PC-3 (cell line): ENCODE measurements at regions not wholly inside any gene's neighbourhood (a gene's known extent, or its start where the extent isn't known, plus 50 kb on each side); places are given as distances from the start of the nearest gene placed in this dataset.
A peak's percentile ranks its signal among the peaks of the same experiment; 100 is the strongest.

Source experiments
- ATAC-seq: fragments of 200-7000 bp; cut with Tn5 transposase; 2 replicates; pipeline ENCODE4 v1.9.1; 2020; ENCODE audit warnings: mild to moderate bottlenecking, moderate library complexity
- BruUV-seq: library from RNA; stranded (reverse); fragments of 400-500 nt; replicated peaks from 2 replicates; lab custom pipeline; 2021; lab: Mats Ljungman, UMichigan
- CTCF ChIA-PET: fragments of 300-600 bp; sonication (Branson Sonifier 250); formaldehyde crosslinking; loops from one replicate; lab custom pipeline; 2022; ENCODE audit warnings: antibody characterized with exemption; lab: Charles Lee
- POLR2A ChIA-PET: fragments of 300-600 bp; sonication (Branson Sonifier 250); formaldehyde crosslinking; loops from one replicate; lab custom pipeline; 2022; ENCODE audit warnings: antibody characterized with exemption; ENCODE audit not compliant: unreplicated experiment; lab: Charles Lee
- DNase-seq: peaks from one replicate; pipeline ENCODE4 v3.0.0-alpha.2; 2015
- H2AFZ ChIP-seq: fragments of 300-600 bp; sonication (generic); 2 replicates; pipeline ENCODE4 v1.6.0; 2016; ENCODE audit warnings: antibody characterized with exemption, low read length
- H3F3A ChIP-seq: fragments of 300-600 bp; sonication (generic); one replicate; pipeline ENCODE4 v1.6.0; 2017; ENCODE audit warnings: antibody characterized with exemption, low read length, control low read depth, mild to moderate bottlenecking; ENCODE audit not compliant: unreplicated experiment
- H3K27ac ChIP-seq: fragments of 300-600 bp; sonication (generic); 2 replicates; pipeline ENCODE4 v1.5.1; 2016; ENCODE audit warnings: mild to moderate bottlenecking, low read length
- H3K27me3 ChIP-seq: fragments of 300-600 bp; sonication (generic); 2 replicates; pipeline ENCODE4 v1.6.1; 2016; ENCODE audit warnings: low read length, mixed read lengths
- H3K36me3 ChIP-seq: fragments of 300-600 bp; sonication (generic); 2 replicates; pipeline ENCODE4 v1.6.1; 2016; ENCODE audit warnings: low read depth, mixed run types, low read length, mixed read lengths
- H3K4me1 ChIP-seq: fragments of 300-600 bp; sonication (generic); 2 replicates; pipeline ENCODE4 v1.5.1; 2016; ENCODE audit warnings: low read length; ENCODE audit not compliant: insufficient read depth
- H3K4me2 ChIP-seq: fragments of 300-600 bp; sonication (generic); 2 replicates; pipeline ENCODE4 v1.6.0; 2016; ENCODE audit warnings: low read length
- H3K4me3 ChIP-seq: fragments of 300-600 bp; sonication (generic); 2 replicates; pipeline ENCODE4 v1.5.1; 2016; ENCODE audit warnings: mild to moderate bottlenecking, low read length, mixed read lengths
- H3K79me2 ChIP-seq: fragments of 300-600 bp; sonication (generic); 2 replicates; pipeline ENCODE4 v1.6.1; 2017; ENCODE audit warnings: low read length, mixed read lengths
- H3K9ac ChIP-seq: fragments of 300-600 bp; sonication (generic); 2 replicates; pipeline ENCODE4 v1.6.0; 2016; ENCODE audit warnings: mild to moderate bottlenecking, low read length
- H3K9me2 ChIP-seq: fragments of 300-600 bp; sonication (generic); replicated peaks from 2 replicates; pipeline ENCODE4 v1.6.1; 2016; ENCODE audit warnings: mixed run types, low read length, mixed read lengths
- H3K9me3 ChIP-seq: fragments of 300-600 bp; sonication (generic); 2 replicates; pipeline ENCODE4 v1.6.1; 2016; ENCODE audit warnings: low read length, mixed read lengths
- H4K20me1 ChIP-seq: fragments of 300-600 bp; sonication (generic); 2 replicates; pipeline ENCODE4 v1.6.1; 2016; ENCODE audit warnings: low read length, mixed read lengths
- EZH2 ChIP-seq: fragments of 300-600 bp; sonication (generic); IDR thresholded peaks from one replicate; pipeline ENCODE4 v1.6.1; 2017; ENCODE audit warnings: antibody characterized with exemption, mild to moderate bottlenecking, low read length; ENCODE audit not compliant: unreplicated experiment
- EZH2phosphoT487 ChIP-seq: fragments of 300-600 bp; sonication (generic); IDR thresholded peaks from 2 replicates; pipeline ENCODE4 v1.6.1; 2018; ENCODE audit warnings: mild to moderate bottlenecking, antibody characterized with exemption, low read length, borderline replicate concordance
- intact Hi-C: fragments of 100-400 bp; cut with micrococcal nuclease; formaldehyde crosslinking; loops from 2 replicates; pipeline ENCODE4 v1.9.0; 2023
- TF ChIP-seq, protein P1 (sequence below): fragments of 300-600 bp; sonication (generic); conservative IDR thresholded peaks from 2 replicates; pipeline ENCODE4 v1.5.1; 2017; ENCODE audit warnings: antibody characterized with exemption, low read depth, mild to moderate bottlenecking, low read length

DNA sequence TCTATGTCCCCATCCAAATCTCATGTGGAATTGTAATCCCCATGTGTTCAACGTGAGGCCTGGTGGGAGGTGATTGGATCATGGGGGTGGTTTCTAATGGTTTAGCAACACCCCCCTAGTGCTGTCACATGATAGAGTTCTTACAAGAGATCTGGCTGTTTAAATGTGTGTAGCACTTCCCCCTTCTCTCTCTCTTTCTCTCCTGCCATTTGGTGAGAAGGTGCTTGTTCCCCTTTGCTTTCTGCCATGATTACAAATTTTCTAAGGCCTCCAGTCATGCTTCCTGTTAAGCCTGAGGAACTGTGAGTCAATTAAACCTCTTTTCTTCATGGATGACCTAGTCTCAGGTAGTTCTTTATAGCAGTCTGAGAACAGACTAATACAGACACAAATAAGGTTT, 165.4 kb downstream of the OGFRL1 start:
- no peak for ATAC-seq
- no peaks in the 10 kb centered on the region for H3K4me1 ChIP-seq
- intact Hi-C loops, result no loop called here

DNA sequence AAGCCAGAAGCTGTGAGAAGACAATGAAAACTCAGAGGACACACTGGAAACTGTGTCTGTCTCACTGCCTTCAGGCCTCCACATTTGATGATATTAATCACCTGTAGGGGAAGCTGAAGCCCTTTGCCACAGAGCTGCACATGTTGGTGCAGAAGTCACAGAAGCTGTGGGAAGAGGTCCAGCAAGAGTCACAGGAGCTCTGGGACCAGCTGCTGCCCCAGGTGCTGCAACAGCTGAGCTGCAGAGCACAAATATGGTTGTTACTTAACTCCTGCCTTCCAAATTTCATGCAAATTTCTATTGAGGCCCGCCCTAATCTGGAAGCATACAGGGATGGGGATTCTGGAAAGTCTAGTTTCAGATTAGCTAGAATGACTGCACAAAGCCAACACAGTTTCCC, 169.3 kb downstream of the OGFRL1 start:
- Histone ChIP-seq H3K9ac (no peak overlapping the region), H3K4me3 (no peak overlapping the region), H3F3A (no peaks in the 10 kb centered on the region), H3K27ac (no peak overlapping the region), H2AFZ (0 out of 2 replicates have a peak overlapping the region, but pooled peaks have one; percentile 26), H3K9me3 (no peaks in the 10 kb centered on the region), H3K79me2 (no peaks in the 10 kb centered on the region), H4K20me1 (no peaks in the 10 kb centered on the region), H3K9me2 (no peaks in the 10 kb centered on the region), H3K4me1 (no peaks in the 10 kb centered on the region), H3K4me2 (no peak overlapping the region), H3K36me3 (no peaks in the 10 kb centered on the region), H3K27me3 (no peaks in the 10 kb centered on the region)
- POLR2A ChIA-PET, result no interaction called here
- CTCF ChIA-PET, result no interaction called here
- TF ChIP-seq EZH2phosphoT487 (no peak), EZH2 (no peak)
- TF ChIP-seq, protein P1, sequence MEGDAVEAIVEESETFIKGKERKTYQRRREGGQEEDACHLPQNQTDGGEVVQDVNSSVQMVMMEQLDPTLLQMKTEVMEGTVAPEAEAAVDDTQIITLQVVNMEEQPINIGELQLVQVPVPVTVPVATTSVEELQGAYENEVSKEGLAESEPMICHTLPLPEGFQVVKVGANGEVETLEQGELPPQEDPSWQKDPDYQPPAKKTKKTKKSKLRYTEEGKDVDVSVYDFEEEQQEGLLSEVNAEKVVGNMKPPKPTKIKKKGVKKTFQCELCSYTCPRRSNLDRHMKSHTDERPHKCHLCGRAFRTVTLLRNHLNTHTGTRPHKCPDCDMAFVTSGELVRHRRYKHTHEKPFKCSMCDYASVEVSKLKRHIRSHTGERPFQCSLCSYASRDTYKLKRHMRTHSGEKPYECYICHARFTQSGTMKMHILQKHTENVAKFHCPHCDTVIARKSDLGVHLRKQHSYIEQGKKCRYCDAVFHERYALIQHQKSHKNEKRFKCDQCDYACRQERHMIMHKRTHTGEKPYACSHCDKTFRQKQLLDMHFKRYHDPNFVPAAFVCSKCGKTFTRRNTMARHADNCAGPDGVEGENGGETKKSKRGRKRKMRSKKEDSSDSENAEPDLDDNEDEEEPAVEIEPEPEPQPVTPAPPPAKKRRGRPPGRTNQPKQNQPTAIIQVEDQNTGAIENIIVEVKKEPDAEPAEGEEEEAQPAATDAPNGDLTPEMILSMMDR, result no peak
- intact Hi-C loops, result no loop called here
- ATAC-seq (no peak; the same call in 1 of the 2 replicates), DNase-seq (peak; percentile 28)
- no TSS peak for BruUV-seq

More for the DNA sequence above, 165.4 kb downstream of the OGFRL1 start:
- ChIA-PET POLR2A (no interaction called here), CTCF (no interaction called here)
- DNase-seq, result no peak
- no peaks in the 10 kb centered on the region for H3K79me2 ChIP-seq
- no peak overlapping the region for H3K4me2 ChIP-seq
- no peaks in the 10 kb centered on the region for H3K27me3 ChIP-seq
- no peak overlapping the region for H2AFZ ChIP-seq
- no peak overlapping the region for H3K27ac ChIP-seq
- H3K9ac ChIP-seq, result no peak overlapping the region
- TF ChIP-seq EZH2 (no peak), EZH2phosphoT487 (no peak)
- TF ChIP-seq, protein P1, result no peak
- H4K20me1 ChIP-seq, result no peaks in the 10 kb centered on the region
- no peaks in the 10 kb centered on the region for H3K9me2 ChIP-seq
- no peak overlapping the region for H3K4me3 ChIP-seq
- BruUV-seq, result no TSS peak
- H3F3A ChIP-seq, result no peaks in the 10 kb centered on the region
- H3K9me3 ChIP-seq, result no peaks in the 10 kb centered on the region
- no peaks in the 10 kb centered on the region for H3K36me3 ChIP-seq

DNA sequence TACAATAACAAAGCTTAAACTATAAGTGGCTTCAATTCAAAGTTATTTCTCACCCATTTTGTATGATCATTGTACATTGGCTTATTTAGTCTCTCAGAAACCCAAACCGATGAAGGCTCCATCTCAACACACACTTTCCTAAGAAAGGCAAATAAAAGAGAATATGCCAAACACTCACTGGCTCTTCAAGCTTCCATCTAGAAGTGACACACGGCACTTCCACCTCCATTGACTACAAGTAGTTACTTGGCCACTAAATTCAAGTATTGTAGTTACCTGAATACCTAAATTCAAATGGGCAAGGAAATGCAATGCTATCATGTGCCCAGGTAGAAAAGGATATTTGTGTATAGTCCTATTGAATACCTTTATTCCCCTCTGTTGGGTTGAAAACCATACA, 170.6 kb downstream of the OGFRL1 start:
- Histone ChIP-seq H3K4me2 (no peak overlapping the region), H3K9me2 (no peaks in the 10 kb centered on the region), H2AFZ (no peak overlapping the region), H3F3A (no peaks in the 10 kb centered on the region), H3K4me3 (no peak overlapping the region), H3K36me3 (no peaks in the 10 kb centered on the region), H3K9me3 (no peaks in the 10 kb centered on the region), H3K79me2 (no peaks in the 10 kb centered on the region), H3K27me3 (no peaks in the 10 kb centered on the region), H3K27ac (no peak overlapping the region), H3K9ac (no peak overlapping the region), H4K20me1 (no peaks in the 10 kb centered on the region), H3K4me1 (no peaks in the 10 kb centered on the region)
- ChIA-PET CTCF (no interaction called here), POLR2A (no interaction called here)
- TF ChIP-seq, protein P1, result no peak
- TF ChIP-seq EZH2phosphoT487 (no peak), EZH2 (no peak)
- BruUV-seq, result no TSS peak
- intact Hi-C loops, result no loop called here
- ATAC-seq (no peak), DNase-seq (no peak)
